HG03439 (cell line): ENCODE measurements at regions not wholly inside any gene's neighbourhood (a gene's known extent, or its start where the extent isn't known, plus 50 kb on each side); places are given as distances from the start of the nearest gene placed in this dataset.
"Not testable (repeated sequence)": the region's sequence is repeated elsewhere in the genome, so short reads cannot be mapped to it uniquely, and the experiment has no call there.

ENCODE experiments used
- ATAC-seq: cut with Tn5 transposase; IDR thresholded peaks from one replicate; pipeline ENCODE4 v1.9.1; 2021; ENCODE audit warnings: mild to moderate bottlenecking, moderate library complexity; ENCODE audit not compliant: unreplicated experiment

GRCh38 chr6:150733726-150734125, 131.8 kb upstream of the MTHFD1L start:
- no peak for ATAC-seq

- ATAC-seq = no peak
Measured at GRCh38 chr6:150734235-150734634, 131.3 kb upstream of the MTHFD1L start.

- no peak for ATAC-seq
Measured at GRCh38 chr6:150735341-150735851, 130.1 kb upstream of the MTHFD1L start.

- ATAC-seq = no peak
Measured at GRCh38 chr6:150738092-150738629, 127.3 kb upstream of the MTHFD1L start.

- ATAC-seq = no peak
Measured at GRCh38 chr6:150739711-150740349, 125.7 kb upstream of the MTHFD1L start.

GRCh38 chr6:150740453-150740852, 125.0 kb upstream of the MTHFD1L start:
- no peak for ATAC-seq

- no peak for ATAC-seq
Measured at GRCh38 chr6:150741633-150742200, 123.8 kb upstream of the MTHFD1L start.

GRCh38 chr6:150744522-150745260, 120.8 kb upstream of the MTHFD1L start:
- no peak for ATAC-seq

GRCh38 chr6:150745896-150746295, 119.6 kb upstream of the MTHFD1L start:
- ATAC-seq = no peak

GRCh38 chr6:150747155-150747554, 118.3 kb upstream of the MTHFD1L start:
- ATAC-seq = no peak

- no peak for ATAC-seq
Measured at GRCh38 chr6:150749091-150749670, 116.3 kb upstream of the MTHFD1L start.

GRCh38 chr6:150751296-150751695, 114.2 kb upstream of the MTHFD1L start:
- no peak for ATAC-seq

- ATAC-seq = no peak
Measured at GRCh38 chr6:150752409-150752808, 113.1 kb upstream of the MTHFD1L start.

- ATAC-seq = no peak
Measured at GRCh38 chr6:150753371-150754064, 112.0 kb upstream of the MTHFD1L start.

- no peak for ATAC-seq
Measured at GRCh38 chr6:150755042-150755441, 110.5 kb upstream of the MTHFD1L start.

GRCh38 chr6:150755524-150755923, 110.0 kb upstream of the MTHFD1L start:
- no peak for ATAC-seq

GRCh38 chr6:150756173-150756572, 109.3 kb upstream of the MTHFD1L start:
- ATAC-seq = no peak

GRCh38 chr6:150757807-150758206, 107.7 kb upstream of the MTHFD1L start:
- not testable (repeated sequence) for ATAC-seq

- no peak for ATAC-seq
Measured at GRCh38 chr6:150759483-150759882, 106.0 kb upstream of the MTHFD1L start.

- no peak for ATAC-seq
Measured at GRCh38 chr6:150761771-150762170, 103.7 kb upstream of the MTHFD1L start.
